GM21825 (cell line): ENCODE measurements at regions not wholly inside any gene's neighbourhood (a gene's known extent, or its start where the extent isn't known, plus 50 kb on each side); places are given as distances from the start of the nearest gene placed in this dataset.

Source experiments
- ATAC-seq: cut with Tn5 transposase; IDR thresholded peaks from one replicate; pipeline ENCODE4 v1.9.1; 2021; ENCODE audit warnings: mild to moderate bottlenecking, moderate library complexity; ENCODE audit not compliant: unreplicated experiment

DNA sequence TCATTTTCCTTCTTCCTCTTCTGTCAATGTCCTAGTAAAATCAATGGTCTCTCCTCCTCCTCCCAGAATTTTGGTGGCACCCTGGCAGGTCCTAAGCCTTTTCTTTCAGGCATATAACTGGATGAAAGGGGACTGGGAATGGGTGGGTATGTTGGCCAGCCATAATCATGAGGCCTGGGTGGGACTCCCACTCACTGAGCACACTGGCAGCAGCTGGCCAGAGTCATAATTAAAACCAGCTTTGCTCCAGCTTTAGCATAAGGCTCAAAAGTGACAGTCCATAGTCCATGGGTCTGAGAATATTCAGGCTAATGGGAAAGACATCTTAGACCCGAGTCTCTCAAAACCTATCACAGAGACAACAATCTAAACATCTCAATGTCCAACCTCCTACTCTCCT lies 190.0 kb upstream of the BTBD3 start:
- ATAC-seq = no peak

DNA sequence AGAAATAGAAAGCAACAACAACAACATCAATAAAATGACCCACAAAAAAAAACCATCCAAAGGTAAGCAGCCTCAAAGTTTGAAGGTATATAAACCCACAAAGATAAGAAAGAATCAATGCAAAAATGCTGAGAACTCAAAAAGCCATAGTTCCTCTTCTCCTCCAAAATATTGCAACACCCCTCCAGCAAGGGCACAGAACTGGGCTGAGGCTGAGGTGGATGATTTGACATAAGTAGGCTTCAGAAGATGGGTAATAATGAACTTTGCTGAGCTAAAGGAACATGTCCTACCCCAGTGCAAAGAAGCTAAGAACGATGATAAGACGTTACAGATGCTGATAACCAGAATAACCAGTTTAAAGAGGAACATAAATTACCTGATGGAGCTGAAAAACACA lies 188.8 kb upstream of the BTBD3 start:
- no peak for ATAC-seq

DNA sequence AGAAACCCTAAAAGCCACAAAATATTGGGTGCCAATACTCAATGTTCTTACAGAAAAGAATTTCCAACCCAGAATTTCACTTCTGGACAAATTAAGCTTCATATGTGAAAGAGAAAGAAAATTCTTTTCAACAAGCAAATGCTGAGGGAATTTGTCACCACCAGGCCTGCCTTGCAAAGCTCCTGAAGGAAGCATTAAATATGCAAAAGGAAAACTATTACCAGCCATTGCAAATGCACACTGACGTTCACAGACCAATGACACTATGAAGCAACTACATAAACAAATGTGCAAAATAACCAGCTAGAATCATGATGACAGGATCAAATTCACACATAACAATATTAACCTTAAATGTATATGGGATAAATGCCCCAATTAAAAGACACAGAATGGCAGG lies 187.9 kb upstream of the BTBD3 start:
- no peak for ATAC-seq

DNA sequence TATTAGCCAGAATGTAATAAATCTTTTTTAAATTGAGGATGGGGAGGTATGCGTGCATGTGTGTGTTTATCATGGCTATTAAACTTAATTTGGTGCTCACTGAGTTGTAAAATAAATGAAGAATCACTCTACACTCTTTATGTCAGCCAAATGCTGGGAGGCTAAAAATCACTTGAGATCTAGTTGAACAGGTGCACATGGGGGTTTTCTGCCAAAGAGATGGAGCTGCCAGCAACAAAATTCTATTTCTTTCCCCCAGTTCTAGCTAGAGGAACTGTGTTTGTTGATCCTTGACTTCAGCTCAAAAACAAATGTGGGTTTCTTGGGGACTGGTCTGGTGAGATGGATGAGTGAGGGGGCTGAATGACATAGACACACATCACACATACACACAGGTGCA lies 183.3 kb upstream of the BTBD3 start:
- ATAC-seq = no peak

DNA sequence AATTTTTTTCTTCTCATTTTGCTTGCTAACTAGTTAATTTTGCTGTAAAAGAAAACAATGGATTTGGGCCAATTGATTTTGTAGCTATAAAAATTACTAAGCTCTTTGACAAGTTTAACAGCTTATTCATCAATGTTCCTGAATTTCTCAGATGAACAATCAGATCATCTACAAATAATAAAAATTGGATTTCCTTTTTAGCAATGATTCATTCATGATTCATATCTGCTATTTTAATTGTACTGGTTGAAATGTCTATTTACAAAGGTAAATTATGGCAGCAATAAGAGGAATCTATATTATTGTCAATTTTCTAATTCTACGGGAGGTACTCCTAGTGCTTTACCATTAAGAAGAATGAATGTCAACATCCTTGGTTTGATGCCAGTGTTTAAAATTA lies 178.8 kb upstream of the BTBD3 start:
- no peak for ATAC-seq

DNA sequence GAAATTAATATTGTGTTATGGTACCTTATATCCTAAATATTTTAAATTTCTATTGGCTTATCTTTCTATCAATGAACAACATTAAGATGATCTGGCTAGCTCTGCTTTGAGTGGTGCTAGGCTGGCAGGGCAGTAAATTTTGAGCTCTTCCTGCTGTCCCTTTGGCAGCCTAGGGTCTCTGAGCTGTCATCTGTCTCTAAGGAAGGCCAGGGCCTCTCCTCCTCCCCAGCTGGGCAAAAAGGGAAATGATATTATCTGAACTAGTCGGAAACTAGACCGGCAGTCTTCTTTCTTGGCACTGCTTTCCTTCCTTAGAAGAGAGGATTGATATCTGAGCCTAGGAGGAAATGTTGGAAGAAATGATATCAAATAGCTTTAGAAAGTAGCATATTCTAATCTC lies 176.7 kb upstream of the BTBD3 start:
- no peak for ATAC-seq

DNA sequence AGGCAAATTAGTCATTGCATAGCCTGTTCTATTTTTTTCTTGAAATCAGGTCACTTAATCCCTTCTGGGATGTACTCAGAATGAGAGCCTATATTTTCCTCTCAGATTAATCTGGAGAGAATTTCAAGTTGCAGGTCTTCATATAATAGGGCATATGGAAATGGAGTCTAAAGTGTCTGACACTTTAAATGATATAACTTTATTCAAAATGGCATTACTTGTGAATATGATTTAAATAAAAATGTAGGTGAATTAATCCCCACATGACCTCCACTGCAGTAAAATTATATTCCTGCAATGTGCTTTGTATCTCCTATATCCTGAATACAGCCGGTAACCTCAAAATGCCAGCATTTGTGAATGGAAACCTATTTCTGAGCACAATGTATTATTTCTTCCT lies 172.5 kb upstream of the BTBD3 start:
- ATAC-seq = no peak

DNA sequence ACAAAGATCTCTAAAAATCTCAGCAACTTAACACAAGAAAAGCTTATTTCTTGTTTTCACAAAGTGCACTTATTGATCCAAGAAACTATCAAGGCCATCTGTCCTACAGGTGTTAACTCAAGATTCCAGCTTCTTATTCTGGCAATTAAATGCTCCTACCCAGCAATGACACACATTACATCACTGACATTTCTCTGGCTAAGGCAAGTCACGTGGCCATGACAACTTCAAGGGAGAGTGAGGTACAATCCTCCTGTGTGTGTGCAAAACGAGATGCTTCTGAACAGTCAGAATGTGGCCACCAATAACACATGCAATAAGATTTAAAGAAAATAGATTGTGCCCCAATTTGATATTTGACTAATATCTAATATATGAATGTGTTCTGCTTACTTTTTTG lies 169.3 kb upstream of the BTBD3 start:
- ATAC-seq = no peak

DNA sequence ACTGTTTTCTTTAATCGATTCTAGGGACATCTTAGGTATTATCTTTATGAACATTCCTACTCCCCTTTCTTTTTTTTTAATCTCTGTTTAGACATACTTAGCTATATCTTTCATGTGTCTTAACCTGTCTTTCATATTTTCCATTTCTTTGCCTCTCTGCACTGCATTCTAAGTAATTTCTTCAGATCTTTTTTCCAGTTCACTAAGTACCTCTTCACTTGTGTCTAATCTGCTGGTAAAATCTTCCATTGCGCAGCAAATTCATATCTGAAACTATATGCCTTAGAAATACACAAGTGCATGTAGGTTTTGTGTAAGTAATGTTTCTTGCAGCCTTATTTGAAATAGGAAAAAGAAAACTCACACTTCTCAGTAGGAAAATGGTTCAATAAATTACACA lies 165.4 kb upstream of the BTBD3 start:
- ATAC-seq = no peak

DNA sequence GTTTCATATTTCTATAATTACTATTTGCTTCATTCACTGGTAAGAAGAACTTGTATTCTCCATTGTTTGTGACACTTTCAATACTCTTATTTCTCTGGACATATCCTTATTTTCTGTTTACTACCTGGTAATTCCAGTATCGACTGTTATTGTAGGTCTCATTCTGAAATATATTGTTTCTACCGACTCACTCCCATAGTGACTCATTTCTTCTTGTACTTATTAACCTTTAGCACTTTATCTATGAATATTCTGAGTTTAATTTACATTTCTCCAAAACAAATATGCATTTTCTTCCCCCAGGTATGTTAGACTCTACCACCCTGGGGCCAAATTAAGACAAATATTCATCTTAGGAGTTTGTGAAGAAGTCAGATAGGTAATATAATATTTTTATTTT lies 164.5 kb upstream of the BTBD3 start:
- ATAC-seq = no peak

DNA sequence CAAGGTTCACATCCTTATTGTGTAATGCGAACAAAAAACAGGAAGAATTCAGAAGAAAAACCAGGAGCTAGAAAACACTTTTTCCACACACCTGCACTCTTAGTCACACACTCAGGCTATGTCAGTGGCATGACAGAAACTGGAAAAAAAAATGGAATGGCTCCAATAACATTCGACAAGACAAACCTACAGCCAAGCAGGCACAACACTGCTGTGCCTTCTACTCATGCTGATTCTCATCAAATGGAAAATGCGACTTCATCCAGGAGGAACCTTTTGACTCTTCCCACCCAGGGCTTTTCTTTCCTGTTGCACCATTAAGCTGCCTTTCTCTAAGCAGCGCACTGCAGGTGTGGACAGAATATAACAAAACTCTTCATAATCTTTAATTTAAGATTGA lies 163.2 kb upstream of the BTBD3 start:
- no peak for ATAC-seq

DNA sequence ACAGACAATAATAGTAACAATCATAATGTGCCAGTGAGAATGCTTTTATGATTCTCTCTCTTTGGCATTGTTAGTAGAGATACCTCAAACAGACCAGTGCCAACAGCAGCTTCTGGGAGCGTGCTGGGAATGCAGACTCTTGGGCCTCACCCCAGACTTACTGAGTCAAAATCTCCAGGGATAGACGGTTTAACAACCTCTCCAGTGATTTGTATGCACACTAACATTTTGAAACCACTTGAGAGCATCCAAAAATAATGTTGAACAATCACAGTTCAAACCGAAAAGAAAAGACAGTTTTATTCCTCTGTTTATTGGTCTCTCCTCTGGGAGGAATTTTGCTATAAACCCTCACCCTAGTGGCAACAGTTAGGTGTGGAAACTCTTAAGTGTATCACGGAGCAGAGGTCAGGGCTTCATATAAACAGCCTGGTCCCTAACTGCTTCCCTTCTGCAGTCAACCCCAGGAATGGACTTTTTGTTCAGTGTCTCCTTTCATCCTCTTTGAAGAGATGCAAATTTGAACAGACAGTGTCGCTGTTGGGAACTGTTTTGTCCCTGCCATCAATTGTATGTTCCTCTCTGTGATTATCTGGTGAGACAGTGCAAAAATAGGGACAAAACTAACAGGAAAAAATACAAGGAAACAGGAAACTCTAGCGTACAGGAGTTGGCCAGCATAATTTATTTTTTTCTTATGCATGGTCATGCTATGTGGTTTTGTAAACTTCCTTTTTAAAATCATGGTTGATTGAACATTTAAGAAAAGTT lies 162.4 kb upstream of the BTBD3 start:
- ATAC-seq = no peak

DNA sequence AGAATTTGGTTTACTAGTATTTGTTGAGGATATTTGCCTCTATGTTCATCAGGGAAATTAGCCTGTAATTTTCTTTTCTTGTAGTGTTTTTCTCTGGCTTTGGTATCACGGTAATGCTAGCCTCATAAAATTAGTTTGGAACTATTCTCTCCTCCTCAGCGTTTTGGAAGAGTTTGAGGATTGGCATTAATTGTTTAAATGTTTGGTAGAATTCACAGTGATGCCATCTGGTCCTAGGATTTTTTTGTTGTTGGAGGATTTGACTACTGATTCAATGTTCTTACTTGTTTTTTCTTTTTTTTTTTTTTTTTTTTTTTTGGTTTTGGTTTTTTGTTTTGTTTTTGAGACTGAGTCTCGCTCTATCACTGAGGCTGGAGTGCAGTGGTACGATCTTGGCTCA lies 156.2 kb upstream of the BTBD3 start:
- ATAC-seq = no peak

DNA sequence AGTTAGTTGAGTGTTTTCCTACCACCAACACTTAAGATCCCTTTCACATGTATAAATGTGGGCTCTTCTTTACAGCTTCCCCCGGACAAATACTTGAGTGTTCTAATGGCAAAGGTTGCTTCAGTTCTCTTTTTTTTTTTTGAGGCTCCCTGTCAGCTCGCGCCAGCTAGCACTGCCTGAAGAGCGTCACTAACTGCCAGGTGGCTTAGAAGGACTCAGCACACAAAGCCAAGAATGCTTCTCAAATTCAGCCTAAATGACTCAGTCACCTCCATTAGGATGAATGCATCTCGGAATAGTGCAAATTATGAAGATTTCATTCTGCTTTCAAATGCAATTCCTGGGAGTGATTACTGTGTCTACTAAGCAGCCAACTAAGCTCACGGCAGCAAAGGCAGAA lies 150.7 kb upstream of the BTBD3 start:
- ATAC-seq = no peak

DNA sequence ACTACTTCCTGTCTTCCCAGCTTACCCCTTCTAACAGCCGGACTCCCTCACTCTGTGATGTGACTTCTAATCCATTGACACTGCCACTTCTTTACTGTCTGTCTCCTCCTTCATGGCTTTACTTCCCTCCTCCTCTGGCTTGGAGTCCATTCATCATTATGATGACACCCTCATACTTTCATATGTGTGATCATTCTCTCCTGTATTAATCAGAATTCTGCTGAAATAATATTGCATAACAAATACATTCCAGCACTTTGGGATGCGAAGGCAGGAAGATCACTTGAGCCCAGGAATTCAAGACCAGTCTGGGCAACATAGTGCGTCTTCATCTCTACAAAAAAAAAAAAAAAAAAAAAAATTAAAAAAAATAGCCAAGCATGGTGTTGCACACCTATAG lies 147.9 kb upstream of the BTBD3 start:
- ATAC-seq = no peak

DNA sequence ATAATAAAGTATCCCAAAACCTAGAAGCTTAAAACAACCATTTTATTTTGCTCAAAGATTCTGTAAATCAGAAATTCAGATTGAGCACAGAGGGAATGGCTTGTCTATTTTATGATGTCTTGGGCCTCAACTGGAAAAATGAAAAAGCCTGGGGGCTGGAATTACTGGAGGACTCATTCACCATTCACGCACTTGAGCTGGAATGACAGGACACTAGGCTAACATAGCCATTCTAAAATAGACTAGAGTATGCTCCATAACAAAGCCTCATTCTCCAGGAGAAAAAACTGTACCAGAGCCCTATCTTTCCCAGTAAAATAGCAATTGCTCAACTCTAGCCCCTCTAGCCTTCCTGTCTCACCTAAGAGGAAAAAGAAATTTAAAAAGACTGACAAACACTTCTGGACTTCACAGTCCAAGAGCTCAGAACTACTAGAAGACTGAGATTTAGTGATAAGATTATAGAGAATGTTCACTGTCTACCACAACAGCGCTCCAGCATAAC lies 145.4 kb upstream of the BTBD3 start:
- ATAC-seq = no peak

DNA sequence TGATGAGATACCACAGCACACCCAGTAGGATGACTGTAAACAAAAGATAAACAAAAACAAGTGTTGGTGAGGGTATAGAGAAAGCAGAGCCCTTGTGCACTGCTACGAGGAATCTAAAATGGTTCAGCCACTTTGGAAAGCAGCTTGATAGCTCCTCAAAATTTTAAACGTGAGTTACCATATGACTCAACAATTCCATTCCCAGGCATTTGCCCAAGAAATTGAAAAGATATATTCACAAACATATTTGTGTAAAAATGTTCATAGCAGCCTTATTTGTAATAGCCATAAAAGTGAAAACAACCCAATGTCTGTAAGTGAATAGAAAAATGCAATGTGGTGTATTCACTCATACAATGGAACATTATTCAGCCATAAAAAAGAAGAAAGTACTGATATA lies 141.0 kb upstream of the BTBD3 start:
- ATAC-seq = no peak

DNA sequence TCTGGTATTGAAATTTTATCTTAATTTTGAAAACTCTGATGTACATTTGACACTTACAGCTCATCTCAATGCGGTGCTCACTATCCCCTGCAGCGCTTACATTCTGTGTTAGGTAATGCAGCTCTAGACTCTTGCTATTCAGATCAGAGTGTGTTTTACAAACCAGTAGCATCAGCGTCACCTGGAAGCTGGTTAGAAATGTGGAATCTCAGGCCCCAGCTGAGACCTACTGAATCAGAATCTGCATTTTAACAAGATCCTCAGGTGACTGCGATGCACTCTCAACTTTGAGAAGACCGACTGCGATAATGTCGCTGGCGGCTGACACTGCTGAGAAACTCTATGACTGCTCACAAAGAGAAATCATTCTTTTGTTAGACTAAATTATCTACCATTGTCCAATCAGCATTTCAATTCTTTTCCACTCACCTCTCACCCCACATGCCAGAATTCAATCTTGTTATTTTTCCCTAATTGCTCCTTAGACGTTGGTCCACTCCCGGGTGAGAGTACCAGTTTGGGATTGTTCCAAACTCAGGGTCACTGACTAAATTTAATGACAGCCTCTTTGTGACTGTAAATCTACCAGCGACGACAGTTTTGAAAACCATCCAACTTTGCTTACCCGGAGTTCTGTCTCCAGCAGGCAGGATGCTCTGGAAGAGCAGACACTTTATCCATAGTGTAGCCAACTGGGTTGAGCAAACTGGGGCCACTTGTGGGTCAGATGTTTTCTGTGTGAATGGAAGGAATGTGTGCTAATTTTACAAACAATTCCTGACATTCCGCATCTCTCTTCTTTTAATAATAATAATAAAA lies 140.1 kb upstream of the BTBD3 start:
- ATAC-seq = no peak

DNA sequence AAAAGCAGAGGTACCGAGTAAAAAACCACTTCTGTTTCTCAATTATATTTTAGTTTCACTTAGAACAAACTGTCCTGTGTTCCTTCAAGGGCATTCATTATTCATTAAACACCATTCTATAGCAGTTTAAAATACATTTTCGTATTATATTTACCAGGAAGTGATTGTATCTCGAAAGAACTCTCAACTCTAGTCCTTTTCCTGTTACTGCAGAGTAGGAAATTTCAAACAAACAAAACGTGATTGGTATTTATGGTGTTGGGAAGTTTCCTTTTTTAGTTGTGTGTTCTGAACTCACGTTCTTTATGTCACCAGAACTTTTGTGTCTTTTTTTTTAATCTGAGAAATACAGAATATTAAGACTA lies 139.5 kb upstream of the BTBD3 start:
- ATAC-seq = no peak

DNA sequence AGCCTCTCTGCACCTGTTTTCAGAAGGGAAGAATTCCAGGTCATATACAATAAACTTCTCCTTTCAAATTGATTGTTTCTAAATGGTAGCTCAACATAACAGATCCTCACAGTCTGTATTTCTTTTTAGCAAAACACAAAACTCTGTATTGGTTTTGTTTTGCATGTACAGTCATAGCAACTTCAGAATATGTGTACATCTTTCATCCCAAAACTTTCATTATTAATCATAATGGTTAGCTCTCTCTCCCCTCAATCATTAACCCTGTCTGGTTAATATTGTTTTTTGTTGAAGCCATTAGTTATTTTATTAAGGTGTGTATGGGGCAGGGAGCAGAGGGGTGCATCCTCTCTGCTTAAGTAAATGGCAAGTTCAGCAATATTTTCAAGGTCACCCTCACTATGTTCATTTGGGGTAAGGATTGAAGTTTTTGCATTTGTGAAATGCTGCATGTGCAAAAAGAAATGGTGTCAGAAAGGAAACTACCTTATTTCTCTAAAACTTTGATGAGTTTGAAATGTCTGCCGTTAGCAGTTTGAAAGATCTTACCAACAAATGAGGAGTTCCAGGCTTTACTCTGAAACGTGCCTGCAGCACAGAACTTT lies 136.8 kb upstream of the BTBD3 start:
- peak; percentile 72 for ATAC-seq

DNA sequence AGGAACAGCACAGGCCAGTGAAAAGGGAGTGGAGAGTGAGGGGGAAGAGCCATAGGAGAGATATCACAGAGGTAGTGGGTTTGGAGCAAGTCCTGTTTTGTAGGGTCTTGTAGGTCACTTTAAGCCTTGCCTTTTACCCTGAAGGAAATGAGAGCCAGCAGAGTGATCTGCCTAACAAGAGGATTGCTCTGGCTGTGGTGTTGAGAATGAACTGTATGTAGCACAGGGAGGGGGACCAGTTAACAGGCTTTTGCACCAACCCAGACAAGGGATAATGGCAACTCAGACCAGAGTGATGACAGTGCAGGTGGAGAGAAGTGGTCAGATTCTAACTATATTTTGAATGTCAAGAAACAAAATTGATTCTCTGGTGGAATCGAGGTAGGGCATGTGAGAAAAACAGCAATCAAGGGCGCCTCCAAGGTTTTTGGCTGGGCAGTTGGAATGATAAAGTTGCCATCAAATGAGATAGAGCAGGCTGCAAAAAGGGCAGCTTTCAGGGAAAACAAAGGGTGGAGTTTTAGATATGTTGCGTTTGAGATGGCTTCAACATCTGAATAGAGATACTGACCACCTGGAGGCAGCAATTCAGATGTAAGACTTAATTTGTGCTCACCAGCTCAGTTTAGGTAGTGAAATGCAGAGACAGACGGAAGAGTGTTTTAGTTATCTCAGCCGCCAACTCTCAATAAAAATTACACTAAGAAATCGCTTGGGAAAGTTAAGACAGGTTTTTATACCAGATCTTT lies 134.4 kb upstream of the BTBD3 start:
- ATAC-seq = no peak
